BLaER1 treated with 17β-estradiol and CSF1 and Interleukin-3, amounts not matched to agents 10 nM and 100 nM (cell line): ENCODE measurements at regions not wholly inside any gene's neighbourhood (a gene's known extent, or its start where the extent isn't known, plus 50 kb on each side); places are given as distances from the start of the nearest gene placed in this dataset.
A peak's percentile ranks its signal among the peaks of the same experiment; 100 is the strongest.

Experiments used
- H3K27ac ChIP-seq, 11 experiments: shearing (Covaris generic); formaldehyde crosslinking; 2 replicates each; pipeline ENCODE4 v1.8.1; 2022
- H3K27me3 ChIP-seq, 11 experiments: shearing (Covaris generic); formaldehyde crosslinking; 2 replicates each; pipeline ENCODE4 v1.8.1; 2022
- H3K36me3 ChIP-seq, 11 experiments: shearing (Covaris generic); formaldehyde crosslinking; 2 replicates each; pipeline ENCODE4 v1.8.1; 2022
- H3K4me1 ChIP-seq, 10 experiments: shearing (Covaris generic); formaldehyde crosslinking; 2 replicates each; pipeline ENCODE4 v1.8.1; 2022
- H3K4me2 ChIP-seq, 11 experiments: shearing (Covaris generic); formaldehyde crosslinking; 2 replicates each; pipeline ENCODE4 v1.8.1; 2022
- H3K4me3 ChIP-seq, 10 experiments: shearing (Covaris generic); formaldehyde crosslinking; 2 replicates each; pipeline ENCODE4 v1.8.1; 2022
- H3K9ac ChIP-seq, 11 experiments: shearing (Covaris generic); formaldehyde crosslinking; 2 replicates each; pipeline ENCODE4 v1.8.1; 2022
- H3K9me3 ChIP-seq, 11 experiments: shearing (Covaris generic); formaldehyde crosslinking; replicated peaks in 1 of 11; 2 replicates each; pipeline ENCODE4 v1.8.1; 2022
- H4K20me1 ChIP-seq, 11 experiments: shearing (Covaris generic); formaldehyde crosslinking; 2 replicates each; pipeline ENCODE4 v1.8.1; 2022
- Cebpa-rat ChIP-seq, 11 experiments: shearing (Covaris generic); IDR thresholded peaks; 2 replicates each; pipeline ENCODE4 v1.8.1; 2022

DNA sequence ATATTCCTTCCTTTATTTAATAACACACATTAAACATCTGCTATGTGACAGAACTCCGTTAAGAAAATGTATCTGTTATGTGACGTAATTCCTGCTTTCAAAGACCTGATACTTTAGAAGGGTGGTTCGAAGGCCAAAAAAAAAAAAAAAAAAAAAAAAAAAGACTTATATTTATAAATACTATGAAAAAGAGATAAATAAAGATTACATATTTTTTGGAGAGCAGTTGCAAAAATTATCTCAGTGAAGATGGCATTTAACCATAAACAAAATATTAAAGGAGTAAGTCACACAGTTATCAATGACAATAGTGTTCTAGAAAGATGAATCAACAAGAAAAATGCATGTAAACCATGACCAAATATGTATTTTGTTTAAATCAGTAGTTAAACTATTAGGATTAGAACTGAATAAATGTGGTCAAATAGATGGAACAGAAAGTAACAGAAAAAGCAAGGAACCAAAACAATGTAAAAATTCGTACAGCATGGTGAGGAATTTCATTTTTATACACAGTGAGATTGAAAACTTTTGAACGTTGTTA, 612.3 kb upstream of the SLITRK5 start:
- Histone ChIP-seq H3K27ac (no peak overlapping the region), H3K9me3 (no peaks in the 10 kb centered on the region), H3K27me3 (no peaks in the 10 kb centered on the region), H4K20me1 (no peaks in the 10 kb centered on the region), H3K4me3 (no peak overlapping the region), H3K4me1 (no peaks in the 10 kb centered on the region), H3K9ac (no peak overlapping the region), H3K36me3 (no peaks in the 10 kb centered on the region), H3K4me2 (no peak overlapping the region)
- no peak for TF ChIP-seq Cebpa-rat (IDR thresholded peaks at IDR 0.05)

DNA sequence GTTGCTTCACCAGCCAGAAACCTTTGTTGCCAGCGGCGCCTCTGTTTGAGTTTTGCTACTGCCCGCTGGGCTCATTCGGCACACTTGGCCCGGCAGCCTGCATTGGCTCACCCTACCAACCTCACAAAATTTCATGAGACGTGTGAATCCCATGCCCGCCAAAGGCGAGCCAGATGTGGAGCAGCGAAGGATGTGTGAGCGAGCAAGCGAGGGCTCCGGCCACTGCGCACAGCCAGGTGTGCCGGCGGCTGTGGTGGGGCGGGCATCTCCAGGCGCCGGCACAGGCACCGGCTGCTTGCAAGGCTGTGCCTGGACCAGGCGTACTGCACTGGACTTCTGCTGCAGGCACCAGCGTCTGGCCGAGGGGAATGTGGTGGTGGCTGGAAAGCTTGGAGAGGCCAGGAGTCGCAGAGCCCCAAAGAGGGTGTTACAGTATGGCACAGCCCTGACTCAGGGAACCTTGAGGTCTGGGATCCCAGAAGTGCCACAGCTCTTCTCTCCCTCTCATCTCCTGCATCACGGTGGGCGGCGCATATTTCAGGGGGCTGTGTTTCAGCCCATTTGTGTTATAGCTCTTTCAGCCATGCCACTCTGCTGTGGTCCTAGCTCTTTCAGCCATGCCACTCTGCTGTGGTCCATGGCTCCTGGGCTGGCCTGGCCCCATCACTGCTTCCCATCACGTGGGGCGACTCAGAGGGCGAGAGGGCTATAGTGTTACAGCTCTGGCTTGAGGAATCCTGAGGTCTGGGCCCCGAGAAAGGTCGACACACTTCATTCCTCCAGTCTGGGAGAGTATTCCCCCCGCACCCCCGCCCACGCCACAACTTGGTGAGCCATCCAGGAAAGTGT, 592.0 kb upstream of the SLITRK5 start:
- Histone ChIP-seq H3K4me1 (no peaks in the 10 kb centered on the region), H3K9me3 (peaks cover 0 to 12% (median 0%) of the 10 kb centered on the region in 11 experiments; a peak in 6 of 22 replicates), H4K20me1 (no peaks in the 10 kb centered on the region), H3K9ac (no peak overlapping the region), H3K4me3 (no peak overlapping the region), H3K27ac (no peak overlapping the region), H3K4me2 (no peak overlapping the region), H3K36me3 (no peaks in the 10 kb centered on the region), H3K27me3 (no peaks in the 10 kb centered on the region)
- no peak for TF ChIP-seq Cebpa-rat (IDR thresholded peaks at IDR 0.05)

DNA sequence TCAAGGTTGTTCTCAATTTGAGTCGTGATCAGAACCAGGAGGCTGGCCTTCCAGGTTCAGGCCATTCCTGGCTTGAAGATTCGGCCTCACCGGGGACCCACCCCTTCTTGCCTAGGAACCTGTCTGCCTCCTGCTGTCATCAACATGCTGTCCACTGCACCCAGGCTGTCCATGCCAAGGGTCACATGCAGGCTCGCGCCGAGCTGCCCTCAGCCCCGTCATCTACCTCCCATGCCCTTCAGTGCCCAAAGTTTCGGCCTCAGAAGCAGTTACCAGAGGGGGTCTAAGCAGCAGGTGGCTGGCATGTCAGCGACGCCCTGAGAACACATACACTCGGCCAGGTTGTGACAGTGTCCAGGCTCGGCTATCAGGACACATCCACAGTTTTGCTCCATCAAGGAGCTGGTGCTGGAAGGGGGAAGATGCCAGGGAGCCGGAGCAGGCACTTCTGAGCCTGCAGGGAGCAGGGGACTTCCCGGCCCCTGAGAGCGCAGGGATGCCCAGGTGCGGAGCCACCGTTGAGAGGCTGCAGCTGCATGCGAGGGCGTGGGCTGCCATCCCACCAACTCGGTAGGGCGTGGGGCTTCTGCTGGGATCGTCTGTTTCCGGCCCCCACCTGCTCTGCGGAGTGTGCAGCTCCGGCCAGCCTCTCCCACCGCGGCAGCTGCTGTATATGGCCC, 590.9 kb upstream of the SLITRK5 start:
- no peak overlapping the region for H3K27ac ChIP-seq
- H3K4me3 ChIP-seq, result no peak overlapping the region
- H3K27me3 ChIP-seq, result no peaks in the 10 kb centered on the region
- no peak for TF ChIP-seq Cebpa-rat (IDR thresholded peaks at IDR 0.05)
- no peak overlapping the region for H3K4me2 ChIP-seq
- no peak overlapping the region for H3K9ac ChIP-seq
- no peaks in the 10 kb centered on the region for H3K4me1 ChIP-seq
- no peaks in the 10 kb centered on the region for H3K36me3 ChIP-seq
- H3K9me3 ChIP-seq, result peaks cover 0 to 12% (median 0%) of the 10 kb centered on the region in 11 experiments; a peak in 6 of 22 replicates
- H4K20me1 ChIP-seq, result no peaks in the 10 kb centered on the region

DNA sequence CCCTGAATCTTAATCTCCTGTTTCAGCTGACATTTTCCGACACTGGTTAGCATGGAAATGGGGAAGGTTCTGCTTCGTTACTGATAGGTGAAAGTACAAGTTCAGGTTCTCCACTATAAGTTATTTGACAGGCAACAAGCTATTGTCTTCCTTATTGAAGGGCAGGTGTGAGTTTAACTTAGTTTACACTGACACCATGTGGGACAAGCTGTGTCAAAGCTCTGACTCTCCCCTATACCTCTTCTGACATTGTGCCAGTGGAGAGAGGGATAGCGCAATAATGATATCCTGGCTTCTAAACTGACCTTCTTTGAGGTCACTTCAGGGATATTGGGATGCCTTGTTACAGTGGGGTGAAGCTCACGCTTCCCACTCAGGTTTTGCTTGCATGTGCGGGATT, 587.0 kb upstream of the SLITRK5 start:
- Histone ChIP-seq H4K20me1 (no peaks in the 10 kb centered on the region), H3K9ac (no peak overlapping the region), H3K27ac (no peak overlapping the region), H3K4me2 (no peak overlapping the region), H3K36me3 (no peaks in the 10 kb centered on the region), H3K4me1 (no peaks in the 10 kb centered on the region), H3K27me3 (no peaks in the 10 kb centered on the region), H3K9me3 (peaks cover 0 to 11% (median 0%) of the 10 kb centered on the region in 11 experiments; a peak in 6 of 22 replicates), H3K4me3 (no peak overlapping the region)
- no peak for TF ChIP-seq Cebpa-rat (IDR thresholded peaks at IDR 0.05)

DNA sequence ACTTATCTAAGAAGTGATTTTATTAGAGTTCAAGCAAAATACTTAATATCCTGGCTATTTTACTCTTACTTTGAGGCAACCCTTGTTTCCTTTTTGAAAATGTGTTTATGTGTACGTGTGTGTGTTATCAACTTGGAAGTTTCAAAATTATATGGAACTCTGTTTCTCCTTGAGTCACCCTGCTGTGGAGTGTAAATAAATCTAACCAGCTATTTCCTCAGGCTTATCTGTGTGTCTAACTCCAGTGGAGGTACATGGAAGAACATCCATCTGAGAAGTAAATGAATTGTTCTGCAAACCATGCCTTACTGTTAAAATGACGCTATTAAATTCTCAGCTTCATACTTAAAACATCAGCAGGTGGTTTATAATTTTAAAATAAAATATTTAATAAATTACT, 583.4 kb upstream of the SLITRK5 start:
- Histone ChIP-seq H3K4me3 (no peak overlapping the region), H4K20me1 (no peaks in the 10 kb centered on the region), H3K4me2 (no peak overlapping the region), H3K36me3 (no peaks in the 10 kb centered on the region), H3K4me1 (no peaks in the 10 kb centered on the region), H3K9ac (no peak overlapping the region), H3K27me3 (no peaks in the 10 kb centered on the region), H3K27ac (no peak overlapping the region), H3K9me3 (no peaks in the 10 kb centered on the region)
- TF ChIP-seq Cebpa-rat (IDR thresholded peaks at IDR 0.05), result no peak

DNA sequence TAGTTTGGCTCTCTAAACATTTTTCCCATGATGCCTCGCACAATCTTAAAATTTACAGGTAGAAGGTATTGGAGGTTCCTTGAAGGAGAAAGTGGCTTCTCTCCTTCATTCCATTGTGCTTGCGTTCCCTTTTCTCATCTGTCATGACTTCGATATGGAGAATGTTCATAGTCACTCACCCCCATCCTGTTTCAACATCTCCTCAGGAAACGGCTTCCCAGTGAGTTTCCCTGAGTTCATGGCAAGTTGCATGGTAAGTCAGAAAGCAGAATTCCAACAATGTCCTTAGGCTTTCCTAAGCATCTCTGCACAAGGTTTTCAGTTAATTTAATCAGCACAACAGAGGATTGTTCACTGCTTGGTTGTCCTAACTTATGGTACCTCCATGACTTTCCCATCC, 581.8 kb upstream of the SLITRK5 start:
- Histone ChIP-seq H3K4me1 (0 out of 20 replicates have a peak, but pooled peaks cover 0 to under 1% (median 0%) of the 10 kb centered on the region in 10 experiments), H3K4me2 (no peak overlapping the region), H3K27ac (no peak overlapping the region), H3K36me3 (no peaks in the 10 kb centered on the region), H3K9me3 (no peaks in the 10 kb centered on the region), H4K20me1 (no peaks in the 10 kb centered on the region), H3K27me3 (no peaks in the 10 kb centered on the region), H3K4me3 (no peak overlapping the region), H3K9ac (no peak overlapping the region)
- no peak for TF ChIP-seq Cebpa-rat (IDR thresholded peaks at IDR 0.05)

DNA sequence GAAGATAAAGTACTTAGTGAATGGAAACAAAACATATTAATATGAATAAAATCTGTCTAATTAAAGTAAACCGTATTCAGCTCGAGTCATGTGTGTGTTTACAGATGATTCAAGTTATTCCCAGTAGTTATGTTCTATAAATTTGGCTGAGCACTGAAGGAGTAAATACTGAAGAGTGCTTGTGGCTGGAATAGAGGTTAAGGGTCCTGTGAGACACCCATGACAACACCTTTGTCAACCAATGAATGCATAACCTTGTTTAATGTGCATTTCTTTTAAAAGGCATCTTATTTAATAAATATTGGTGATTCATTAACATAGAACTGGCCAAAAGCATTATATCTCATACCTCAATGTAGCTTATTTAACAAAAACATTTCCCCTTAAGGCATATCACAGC, 577.8 kb upstream of the SLITRK5 start:
- H4K20me1 ChIP-seq, result no peaks in the 10 kb centered on the region
- TF ChIP-seq Cebpa-rat (IDR thresholded peaks at IDR 0.05), result no peak
- no peak overlapping the region for H3K4me3 ChIP-seq
- no peaks in the 10 kb centered on the region for H3K27me3 ChIP-seq
- H3K4me1 ChIP-seq, result peaks cover 0 to 6% (median 0%) of the 10 kb centered on the region in 10 experiments; a peak in 4 of 20 replicates
- no peaks in the 10 kb centered on the region for H3K9me3 ChIP-seq
- H3K36me3 ChIP-seq, result no peaks in the 10 kb centered on the region
- no peak overlapping the region for H3K9ac ChIP-seq
- H3K27ac ChIP-seq, result no peak overlapping the region
- H3K4me2 ChIP-seq, result no peak overlapping the region

DNA sequence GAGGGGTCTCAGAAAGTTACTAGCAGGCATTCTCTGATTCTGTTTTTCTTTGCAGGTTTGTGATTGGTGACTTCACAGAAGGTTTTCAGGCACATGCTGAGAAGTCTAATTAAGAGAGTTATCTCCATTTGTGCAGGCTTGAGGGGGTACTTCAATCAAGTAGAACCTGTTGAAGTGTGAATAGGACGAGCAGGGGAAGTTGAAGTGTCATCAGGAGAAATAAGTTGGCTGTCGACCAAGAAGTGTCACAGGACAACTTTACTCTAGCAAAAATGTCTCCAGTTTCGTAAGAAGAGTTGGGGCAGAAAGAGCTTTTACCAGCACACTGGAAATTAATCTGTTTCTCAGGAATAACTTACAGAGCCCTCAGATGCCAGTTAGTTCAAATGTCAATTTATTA, 576.5 kb upstream of the SLITRK5 start:
- no peaks in the 10 kb centered on the region for H3K36me3 ChIP-seq
- no peak overlapping the region for H3K9ac ChIP-seq
- H4K20me1 ChIP-seq, result no peaks in the 10 kb centered on the region
- H3K9me3 ChIP-seq, result no peaks in the 10 kb centered on the region
- H3K4me3 ChIP-seq, result no peak overlapping the region
- peaks cover 0 to 6% (median 0%) of the 10 kb centered on the region in 10 experiments; a peak in 4 of 20 replicates for H3K4me1 ChIP-seq
- no peak overlapping the region for H3K27ac ChIP-seq
- H3K4me2 ChIP-seq, result peak overlapping the region in 2 of 11 experiments; percentile 15 to 20; a peak in 2 of 22 replicates
- TF ChIP-seq Cebpa-rat (IDR thresholded peaks at IDR 0.05), result no peak
- H3K27me3 ChIP-seq, result no peaks in the 10 kb centered on the region

DNA sequence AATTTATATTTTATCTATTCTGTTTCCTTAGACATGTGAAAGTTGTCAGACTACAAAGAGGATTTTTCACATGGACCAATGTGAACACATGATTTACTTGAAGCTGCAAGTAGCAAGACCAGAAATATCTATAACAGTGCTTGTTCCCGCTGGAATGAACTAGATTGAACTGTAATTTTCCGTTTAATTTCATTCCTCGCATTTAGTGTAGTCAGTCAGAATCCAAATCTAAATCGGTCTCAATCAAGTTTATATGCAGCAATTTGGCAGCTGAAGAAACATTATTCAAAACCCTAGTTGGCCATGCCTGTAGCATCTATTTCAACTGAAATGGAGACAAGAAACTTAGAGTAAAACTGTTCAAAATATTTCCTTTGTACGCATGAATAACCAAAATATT, 570.7 kb upstream of the SLITRK5 start:
- Histone ChIP-seq H3K27ac (no peak overlapping the region), H3K4me3 (no peak overlapping the region), H3K27me3 (no peaks in the 10 kb centered on the region), H3K4me1 (no peaks in the 10 kb centered on the region), H3K36me3 (no peaks in the 10 kb centered on the region), H3K4me2 (no peak overlapping the region), H3K9ac (no peak overlapping the region), H3K9me3 (no peaks in the 10 kb centered on the region), H4K20me1 (no peaks in the 10 kb centered on the region)
- TF ChIP-seq Cebpa-rat (IDR thresholded peaks at IDR 0.05), result no peak
